ENCODE measurements at regions not wholly inside any gene's neighbourhood (a gene's known extent, or its start where the extent isn't known, plus 50 kb on each side); places are given as distances from the start of the nearest gene placed in this dataset.
"Not testable (repeated sequence)": the region's sequence is repeated elsewhere in the genome, so short reads cannot be mapped to it uniquely, and the experiment has no call there.

DNA sequence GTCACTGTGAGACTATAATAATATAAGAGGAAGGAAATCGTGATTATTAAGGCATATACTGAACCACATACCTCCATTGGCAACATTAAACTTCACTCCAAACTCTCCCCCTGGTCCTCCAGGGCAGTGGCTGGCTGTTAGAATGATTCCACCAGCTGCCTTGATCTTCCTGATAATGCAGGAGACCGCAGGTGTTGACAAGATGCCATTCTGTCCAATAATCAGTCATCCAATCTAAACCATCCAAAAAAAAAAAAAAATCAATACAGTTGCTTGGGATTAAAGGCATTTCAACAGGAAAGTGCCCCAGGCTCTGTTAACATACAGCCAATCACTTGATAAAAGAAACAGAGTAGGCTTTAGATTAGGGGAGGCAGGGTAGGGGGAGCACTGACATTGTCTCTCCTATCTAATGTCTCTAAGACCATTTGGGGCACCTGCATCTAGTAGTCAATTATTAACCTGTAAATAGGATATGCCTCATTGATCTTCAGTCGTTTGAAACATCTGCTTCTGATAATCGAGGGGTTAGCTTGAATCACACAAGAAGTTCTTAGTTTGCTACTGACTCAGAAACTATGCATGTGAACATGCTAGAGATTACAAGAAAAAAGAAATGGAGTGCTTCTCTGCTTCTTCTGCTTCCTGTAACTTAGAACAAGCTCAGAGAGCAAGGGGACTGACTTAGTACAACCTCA is 74.7 kb downstream of the FOXD4L6 start:
- H3K79me2 ChIP-seq (replicated peaks; ENCODE audit: insufficient read depth); H3K27ac Mint-ChIP-seq; H3K27me3 Mint-ChIP-seq (ENCODE audit: insufficient read depth, low read depth, poor library complexity); H3K36me3 Mint-ChIP-seq (ENCODE audit: low read depth); H4K20me1 ChIP-seq (replicated peaks; ENCODE audit: insufficient read depth); H3K9me2 ChIP-seq (ENCODE audit: insufficient read depth); H2AFZ ChIP-seq; H3K4me3 ChIP-seq; DNase-seq (ENCODE audit: low spot score); H3K4me1 Mint-ChIP-seq; H3K36me3 ChIP-seq (ENCODE audit: insufficient read depth); H3K4me1 ChIP-seq (ENCODE audit: insufficient read depth); H3K4me3 Mint-ChIP-seq; H3K27ac ChIP-seq (ENCODE audit: low read depth); ATAC-seq; H3F3A ChIP-seq (replicated peaks; ENCODE audit: low read depth); H3K4me2 ChIP-seq: not testable (repeated sequence)
- H3K9me3 Mint-ChIP-seq, result peaks cover 30% of the 10 kb centered on the region
- peaks cover 39% of the 10 kb centered on the region for H3K27me3 ChIP-seq (ENCODE audit: insufficient read depth)

DNA sequence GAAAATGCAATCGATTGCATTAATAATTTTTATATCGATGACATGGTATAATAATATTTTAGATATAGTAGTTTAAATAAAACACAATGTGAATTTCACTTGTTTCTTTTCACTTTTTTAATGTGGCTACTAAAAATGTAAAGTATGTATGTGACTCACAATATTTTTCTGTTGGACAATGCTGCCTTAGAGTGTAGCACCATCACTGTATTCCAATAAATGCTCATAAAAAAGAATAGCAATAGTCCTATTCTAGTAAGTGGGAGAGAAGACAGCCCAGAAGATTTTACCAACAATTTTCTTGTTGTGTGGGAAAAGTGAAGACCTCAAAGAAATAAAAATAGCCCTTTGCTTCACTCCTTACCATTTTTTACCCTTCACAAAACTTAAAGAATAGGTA is 79.8 kb downstream of the FOXD4L6 start:
- not testable (repeated sequence) for ATAC-seq, H3K27ac Mint-ChIP-seq

DNA sequence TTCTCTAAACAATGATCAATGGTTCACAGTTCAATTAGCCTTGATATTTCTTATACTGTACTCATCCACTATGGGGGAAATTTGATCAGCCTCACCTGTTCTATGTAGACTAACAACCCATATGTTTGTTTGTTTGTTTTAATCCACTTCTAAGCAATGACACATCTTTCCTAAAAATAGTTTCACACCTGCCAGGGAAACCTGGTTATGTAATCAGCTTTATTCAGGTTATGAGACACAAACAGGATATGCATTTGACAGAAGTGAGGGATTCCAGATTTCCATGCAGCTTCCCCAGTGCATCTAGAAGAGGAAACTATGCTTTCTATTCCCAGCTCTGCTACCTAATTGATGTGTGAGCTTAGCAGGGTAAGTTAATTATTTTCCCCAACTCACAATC is 80.7 kb downstream of the FOXD4L6 start:
- H3K9me2 ChIP-seq (ENCODE audit: insufficient read depth); H4K20me1 ChIP-seq (replicated peaks; ENCODE audit: insufficient read depth); H3K79me2 ChIP-seq (replicated peaks; ENCODE audit: insufficient read depth); H3K27ac ChIP-seq (ENCODE audit: low read depth); H3F3A ChIP-seq (replicated peaks; ENCODE audit: low read depth); H3K4me1 ChIP-seq (ENCODE audit: insufficient read depth); DNase-seq (ENCODE audit: low spot score); H3K4me1 Mint-ChIP-seq; H3K36me3 Mint-ChIP-seq (ENCODE audit: low read depth); H3K4me3 Mint-ChIP-seq; H3K4me3 ChIP-seq; ATAC-seq; H3K27me3 Mint-ChIP-seq (ENCODE audit: insufficient read depth, low read depth, poor library complexity); H2AFZ ChIP-seq; H3K27ac Mint-ChIP-seq; H3K4me2 ChIP-seq; H3K36me3 ChIP-seq (ENCODE audit: insufficient read depth): not testable (repeated sequence)
- H3K27me3 ChIP-seq (ENCODE audit: insufficient read depth), result peaks cover 58% of the 10 kb centered on the region
- H3K9me3 Mint-ChIP-seq, result peaks cover 36% of the 10 kb centered on the region

More for the DNA sequence above, 79.8 kb downstream of the FOXD4L6 start:
- not testable (repeated sequence) for H3K4me1 Mint-ChIP-seq; H3K27me3 Mint-ChIP-seq (ENCODE audit: insufficient read depth, low read depth, poor library complexity); H3F3A ChIP-seq (replicated peaks; ENCODE audit: low read depth); H3K4me1 ChIP-seq (ENCODE audit: insufficient read depth); H3K9me2 ChIP-seq (ENCODE audit: insufficient read depth); DNase-seq (ENCODE audit: low spot score); H3K4me3 ChIP-seq; H2AFZ ChIP-seq; H3K4me3 Mint-ChIP-seq; H3K36me3 ChIP-seq (ENCODE audit: insufficient read depth); H3K4me2 ChIP-seq; H3K36me3 Mint-ChIP-seq (ENCODE audit: low read depth); H4K20me1 ChIP-seq (replicated peaks; ENCODE audit: insufficient read depth); H3K27ac ChIP-seq (ENCODE audit: low read depth); H3K79me2 ChIP-seq (replicated peaks; ENCODE audit: insufficient read depth)
- peaks cover 36% of the 10 kb centered on the region for H3K9me3 Mint-ChIP-seq
- H3K27me3 ChIP-seq (ENCODE audit: insufficient read depth), result peaks cover 53% of the 10 kb centered on the region

DNA sequence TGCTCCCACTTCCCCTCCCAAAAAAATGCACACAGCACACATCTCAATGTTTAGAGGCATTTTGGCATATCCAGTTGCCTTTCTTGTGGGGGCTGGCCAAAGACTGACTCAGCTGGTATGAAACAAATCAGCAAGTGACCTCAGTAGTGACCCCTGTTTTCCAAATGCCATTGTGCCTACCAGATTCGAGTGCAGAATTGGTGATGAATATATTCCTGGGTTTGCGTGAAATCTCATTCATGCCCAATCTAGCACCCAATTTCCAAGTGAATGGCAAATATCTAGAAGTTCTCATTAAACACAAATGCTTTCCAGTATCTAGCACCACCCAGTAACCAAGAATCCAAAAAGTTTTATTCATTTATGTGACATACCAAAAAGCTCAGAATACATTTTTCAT is 83.6 kb downstream of the FOXD4L6 start:
- H3K4me3 ChIP-seq; DNase-seq (ENCODE audit: low spot score); H3K36me3 Mint-ChIP-seq (ENCODE audit: low read depth); H3K27me3 Mint-ChIP-seq (ENCODE audit: insufficient read depth, low read depth, poor library complexity); ATAC-seq; H3K4me1 ChIP-seq (ENCODE audit: insufficient read depth); H3K4me3 Mint-ChIP-seq; H3K36me3 ChIP-seq (ENCODE audit: insufficient read depth); H3K27ac Mint-ChIP-seq; H3K27ac ChIP-seq (ENCODE audit: low read depth); H3F3A ChIP-seq (replicated peaks; ENCODE audit: low read depth); H3K4me2 ChIP-seq; H4K20me1 ChIP-seq (replicated peaks; ENCODE audit: insufficient read depth); H2AFZ ChIP-seq; H3K9me2 ChIP-seq (ENCODE audit: insufficient read depth); H3K4me1 Mint-ChIP-seq; H3K79me2 ChIP-seq (replicated peaks; ENCODE audit: insufficient read depth): not testable (repeated sequence)
- peaks cover 69% of the 10 kb centered on the region for H3K27me3 ChIP-seq (ENCODE audit: insufficient read depth)
- peaks cover 34% of the 10 kb centered on the region for H3K9me3 Mint-ChIP-seq

DNA sequence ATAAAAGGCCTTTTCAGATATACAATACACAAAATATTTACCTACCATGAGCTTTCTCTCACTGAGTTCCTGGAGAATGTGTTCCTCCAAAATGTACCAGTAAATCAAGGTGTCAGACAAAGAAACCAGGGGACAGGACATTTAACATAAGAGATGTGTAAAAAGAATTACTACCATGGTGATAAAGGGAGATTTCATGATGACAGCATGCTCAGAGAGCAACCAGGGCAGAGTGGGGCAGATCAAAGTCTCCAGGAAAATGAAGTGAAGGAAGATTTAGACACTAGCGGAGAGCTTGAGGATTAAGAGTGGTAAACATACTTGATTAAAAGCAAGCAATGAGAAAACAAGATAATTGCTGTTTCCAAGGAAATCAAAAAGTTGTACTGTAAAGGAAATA is 85.0 kb downstream of the FOXD4L6 start:
- H3K9me3 Mint-ChIP-seq, result peaks cover 22% of the 10 kb centered on the region
- not testable (repeated sequence) for H3K27ac ChIP-seq (ENCODE audit: low read depth); H3K4me1 Mint-ChIP-seq; H3K27ac Mint-ChIP-seq; DNase-seq (ENCODE audit: low spot score); H3K36me3 ChIP-seq (ENCODE audit: insufficient read depth); H3K36me3 Mint-ChIP-seq (ENCODE audit: low read depth); H3K9me2 ChIP-seq (ENCODE audit: insufficient read depth); H3K4me2 ChIP-seq; H3K27me3 Mint-ChIP-seq (ENCODE audit: insufficient read depth, low read depth, poor library complexity); H4K20me1 ChIP-seq (replicated peaks; ENCODE audit: insufficient read depth); H3K4me3 Mint-ChIP-seq; H3K79me2 ChIP-seq (replicated peaks; ENCODE audit: insufficient read depth); ATAC-seq; H3K4me1 ChIP-seq (ENCODE audit: insufficient read depth); H2AFZ ChIP-seq; H3F3A ChIP-seq (replicated peaks; ENCODE audit: low read depth); H3K4me3 ChIP-seq
- H3K27me3 ChIP-seq (ENCODE audit: insufficient read depth), result peaks cover 66% of the 10 kb centered on the region

DNA sequence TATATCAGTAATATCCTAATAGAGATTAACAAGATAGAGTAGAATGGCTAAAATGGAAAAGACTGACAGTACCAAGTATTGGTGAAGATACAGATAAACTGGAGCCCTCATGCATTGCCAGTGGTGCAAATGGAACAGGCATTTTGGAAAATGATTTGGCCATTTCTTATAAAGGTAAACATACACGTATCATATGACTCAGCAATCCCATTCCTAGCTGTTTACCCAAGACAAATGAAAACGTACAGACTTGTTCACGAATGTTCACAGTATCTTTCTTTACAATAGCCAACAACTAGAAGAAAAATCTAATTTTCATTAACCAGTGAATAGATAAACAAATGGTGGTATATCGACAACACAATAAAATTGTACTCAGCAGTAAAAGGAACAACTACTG is 86.4 kb downstream of the FOXD4L6 start:
- not testable (repeated sequence) for H3K36me3 Mint-ChIP-seq (ENCODE audit: low read depth); ATAC-seq

More for the DNA sequence above, 86.4 kb downstream of the FOXD4L6 start:
- not testable (repeated sequence) for H3K4me3 Mint-ChIP-seq; H3K4me3 ChIP-seq; H3K4me2 ChIP-seq; H3K27ac ChIP-seq (ENCODE audit: low read depth); H3K27me3 Mint-ChIP-seq (ENCODE audit: insufficient read depth, low read depth, poor library complexity); H3F3A ChIP-seq (replicated peaks; ENCODE audit: low read depth); H3K4me1 ChIP-seq (ENCODE audit: insufficient read depth); H2AFZ ChIP-seq; H3K79me2 ChIP-seq (replicated peaks; ENCODE audit: insufficient read depth); H4K20me1 ChIP-seq (replicated peaks; ENCODE audit: insufficient read depth); DNase-seq (ENCODE audit: low spot score); H3K27ac Mint-ChIP-seq; H3K36me3 ChIP-seq (ENCODE audit: insufficient read depth); H3K4me1 Mint-ChIP-seq; H3K9me2 ChIP-seq (ENCODE audit: insufficient read depth)
- H3K9me3 Mint-ChIP-seq, result peaks cover 26% of the 10 kb centered on the region
- H3K27me3 ChIP-seq (ENCODE audit: insufficient read depth), result peaks cover 65% of the 10 kb centered on the region
